Hematopoietic multipotent progenitor cell treated with erythropoietin and hydrocortisone succinate and interleukin-3 and kit ligand, for 15 days (in vitro differentiated cells): ENCODE measurements at regions not wholly inside any gene's neighbourhood (a gene's known extent, or its start where the extent isn't known, plus 50 kb on each side); places are given as distances from the start of the nearest gene placed in this dataset.

ENCODE experiments used
- DNase-seq: peaks from one replicate; pipeline ENCODE4 v3.0.0-alpha.2; 2015; ENCODE audit warnings: low spot score

GRCh38 chr13:103130681-103131210, 64.5 kb upstream of the SLC10A2 start:
- no peak for DNase-seq

DNA sequence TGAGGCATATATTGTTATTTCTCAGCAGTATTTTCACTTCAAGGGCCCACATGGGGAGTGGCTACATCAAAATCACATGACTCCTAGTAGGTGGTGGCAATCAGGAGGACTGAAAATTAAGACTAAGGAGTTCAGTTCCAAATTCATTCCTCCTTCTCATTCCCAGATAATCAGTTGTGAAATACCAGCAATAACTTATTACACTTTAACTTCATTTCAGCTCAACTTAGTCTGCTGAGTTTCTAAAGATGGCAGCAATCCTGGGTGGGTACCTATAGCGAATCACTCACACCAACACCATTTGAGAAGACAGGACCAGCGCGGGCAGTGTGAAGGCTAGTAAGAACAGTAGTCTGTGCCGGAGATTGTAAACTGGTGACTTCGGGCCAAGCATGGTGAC, 63.9 kb upstream of the SLC10A2 start:
- DNase-seq, result no peak
